Parathyroid adenoma (tissue), 2 donors: ENCODE measurements at regions not wholly inside any gene's neighbourhood (a gene's known extent, or its start where the extent isn't known, plus 50 kb on each side); places are given as distances from the start of the nearest gene placed in this dataset.

Source experiments
- H2AFZ ChIP-seq: fragments of 300-600 bp; sonication (generic); one replicate; pipeline ENCODE4 v1.7.0; 2017; ENCODE audit warnings: antibody characterized with exemption, mild to moderate bottlenecking
- H3K27ac ChIP-seq: fragments of 300-600 bp; sonication (generic); one replicate; pipeline ENCODE4 v1.7.0; 2017
- H3K27me3 ChIP-seq: fragments of 300-600 bp; sonication (generic); one replicate; pipeline ENCODE4 v1.7.0; 2017; ENCODE audit warnings: low read length; ENCODE audit not compliant: control insufficient read depth, insufficient read depth
- H3K36me3 ChIP-seq: fragments of 300-600 bp; sonication (generic); one replicate; pipeline ENCODE4 v1.7.0; 2017; ENCODE audit warnings: low read length; ENCODE audit not compliant: control insufficient read depth, insufficient read depth
- H3K4me1 ChIP-seq: fragments of 300-600 bp; sonication (generic); one replicate; pipeline ENCODE4 v1.7.0; 2017; ENCODE audit warnings: control low read depth
- H3K4me2 ChIP-seq: fragments of 300-600 bp; sonication (generic); one replicate; pipeline ENCODE4 v1.7.0; 2017; ENCODE audit warnings: low read length
- H3K4me3 ChIP-seq: fragments of 300-600 bp; sonication (generic); one replicate; pipeline ENCODE4 v1.7.0; 2017; ENCODE audit warnings: low read depth, low read length
- H3K79me2 ChIP-seq: fragments of 300-600 bp; sonication (generic); one replicate; pipeline ENCODE4 v1.7.0; 2017; ENCODE audit warnings: control low read depth
- H3K9ac ChIP-seq: fragments of 300-600 bp; sonication (generic); one replicate; pipeline ENCODE4 v1.7.0; 2017; ENCODE audit warnings: mild to moderate bottlenecking
- H3K9me3 ChIP-seq: fragments of 300-600 bp; sonication (generic); one replicate; pipeline ENCODE4 v1.7.0; 2017; ENCODE audit warnings: low read length; ENCODE audit not compliant: control insufficient read depth
- TF ChIP-seq, protein P1 (sequence below): fragments of 300-600 bp; sonication (generic); IDR thresholded peaks from one replicate; pipeline ENCODE4 v1.7.0; 2017; ENCODE audit warnings: antibody characterized with exemption, mild to moderate bottlenecking
- donor health status: primary hyperparathyroidism.

DNA sequence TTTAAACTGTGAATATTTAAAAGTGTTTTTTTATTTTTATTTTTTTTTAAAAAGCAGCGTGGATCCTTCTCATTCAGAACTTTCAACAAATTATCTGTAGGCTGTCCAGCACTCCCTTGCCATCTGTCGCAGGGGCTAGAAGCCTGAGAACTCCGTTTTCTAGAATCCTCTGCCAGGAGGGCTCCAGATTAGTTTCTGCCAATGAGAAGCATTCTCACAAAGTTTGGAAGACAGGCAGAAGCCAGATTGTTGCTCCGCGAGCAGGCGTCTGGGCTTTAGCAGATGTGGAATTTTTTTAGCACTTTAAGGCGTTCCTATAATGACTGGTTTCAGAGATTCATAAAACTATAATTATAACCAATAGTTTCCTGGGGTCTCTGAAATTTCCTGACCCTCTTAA is 220.9 kb upstream of the KIAA1217 start:
- no peaks in the 10 kb centered on the region for H3K27me3 ChIP-seq
- H3K4me3 ChIP-seq = no peak overlapping the region
- no peaks in the 10 kb centered on the region for H3K36me3 ChIP-seq
- H3K4me1 ChIP-seq = no peaks in the 10 kb centered on the region
- H3K9ac ChIP-seq = no peak overlapping the region
- H3K27ac ChIP-seq = no peak overlapping the region
- no peaks in the 10 kb centered on the region for H3K79me2 ChIP-seq
- H3K4me2 ChIP-seq = no peak overlapping the region
- TF ChIP-seq, protein P1, sequence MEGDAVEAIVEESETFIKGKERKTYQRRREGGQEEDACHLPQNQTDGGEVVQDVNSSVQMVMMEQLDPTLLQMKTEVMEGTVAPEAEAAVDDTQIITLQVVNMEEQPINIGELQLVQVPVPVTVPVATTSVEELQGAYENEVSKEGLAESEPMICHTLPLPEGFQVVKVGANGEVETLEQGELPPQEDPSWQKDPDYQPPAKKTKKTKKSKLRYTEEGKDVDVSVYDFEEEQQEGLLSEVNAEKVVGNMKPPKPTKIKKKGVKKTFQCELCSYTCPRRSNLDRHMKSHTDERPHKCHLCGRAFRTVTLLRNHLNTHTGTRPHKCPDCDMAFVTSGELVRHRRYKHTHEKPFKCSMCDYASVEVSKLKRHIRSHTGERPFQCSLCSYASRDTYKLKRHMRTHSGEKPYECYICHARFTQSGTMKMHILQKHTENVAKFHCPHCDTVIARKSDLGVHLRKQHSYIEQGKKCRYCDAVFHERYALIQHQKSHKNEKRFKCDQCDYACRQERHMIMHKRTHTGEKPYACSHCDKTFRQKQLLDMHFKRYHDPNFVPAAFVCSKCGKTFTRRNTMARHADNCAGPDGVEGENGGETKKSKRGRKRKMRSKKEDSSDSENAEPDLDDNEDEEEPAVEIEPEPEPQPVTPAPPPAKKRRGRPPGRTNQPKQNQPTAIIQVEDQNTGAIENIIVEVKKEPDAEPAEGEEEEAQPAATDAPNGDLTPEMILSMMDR = no peak
- no peak overlapping the region for H2AFZ ChIP-seq
- H3K9me3 ChIP-seq = no peaks in the 10 kb centered on the region

DNA sequence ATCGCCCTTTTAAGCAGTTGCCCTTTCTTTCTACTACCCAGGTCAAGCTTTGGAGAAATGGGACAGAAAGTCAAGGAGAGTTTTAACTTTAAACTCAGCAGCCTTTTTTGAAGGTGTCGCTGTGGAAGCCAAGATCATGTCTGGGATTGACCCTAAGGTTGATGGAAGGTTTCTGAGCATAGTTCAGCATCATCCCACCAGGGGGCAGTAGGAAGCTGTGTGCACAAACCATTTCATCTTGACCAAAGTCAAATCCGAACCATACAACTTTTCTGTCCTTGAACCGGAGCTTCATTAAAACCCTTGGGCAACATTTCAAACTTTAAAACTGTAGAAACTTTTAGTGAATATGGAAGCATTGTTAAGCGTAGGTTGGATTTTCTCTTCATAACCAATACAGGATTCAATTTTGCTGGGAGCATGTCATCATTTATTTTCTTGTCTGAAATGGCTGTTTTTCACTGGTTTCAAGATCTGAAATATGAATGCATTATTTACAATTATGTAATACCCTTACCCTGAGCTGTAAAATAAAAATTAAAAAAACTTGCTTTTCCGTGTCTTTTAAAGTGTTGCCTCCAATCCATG is 214.4 kb upstream of the KIAA1217 start:
- Histone ChIP-seq H3K9ac (no peak overlapping the region), H3K4me1 (no peaks in the 10 kb centered on the region), H3K27me3 (no peaks in the 10 kb centered on the region), H2AFZ (peak overlapping the region; percentile 6), H3K9me3 (no peaks in the 10 kb centered on the region), H3K4me2 (peak overlapping the region; percentile 30), H3K79me2 (no peaks in the 10 kb centered on the region), H3K4me3 (no peak overlapping the region), H3K27ac (no peak overlapping the region), H3K36me3 (no peaks in the 10 kb centered on the region)
- TF ChIP-seq, protein P1 = peak; percentile 95

DNA sequence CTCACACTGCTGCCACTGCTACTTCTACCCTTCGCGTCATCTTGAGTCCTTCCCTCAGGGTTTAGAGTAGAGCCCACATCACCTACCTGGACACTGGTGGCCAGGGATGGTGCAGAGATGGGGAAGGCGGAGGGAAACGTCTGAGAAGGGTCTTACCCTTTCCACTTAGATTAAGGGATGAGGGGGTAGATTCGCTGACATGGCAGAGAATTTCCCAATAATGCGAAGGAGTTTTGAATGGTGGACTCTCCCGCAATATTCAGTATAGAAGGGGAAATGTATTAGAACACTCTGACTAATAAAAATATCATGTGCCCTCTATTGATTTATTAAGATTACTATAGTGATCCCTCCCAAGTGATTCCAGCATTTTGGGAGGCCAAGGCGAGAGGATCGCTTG is 209.5 kb upstream of the KIAA1217 start:
- H3K4me2 ChIP-seq = no peak overlapping the region
- no peak overlapping the region for H2AFZ ChIP-seq
- H3K36me3 ChIP-seq = no peaks in the 10 kb centered on the region
- TF ChIP-seq, protein P1 = no peak
- no peak overlapping the region for H3K27ac ChIP-seq
- no peak overlapping the region for H3K4me3 ChIP-seq
- no peak overlapping the region for H3K9ac ChIP-seq
- no peaks in the 10 kb centered on the region for H3K9me3 ChIP-seq
- no peaks in the 10 kb centered on the region for H3K27me3 ChIP-seq
- no peaks in the 10 kb centered on the region for H3K4me1 ChIP-seq
- no peaks in the 10 kb centered on the region for H3K79me2 ChIP-seq

DNA sequence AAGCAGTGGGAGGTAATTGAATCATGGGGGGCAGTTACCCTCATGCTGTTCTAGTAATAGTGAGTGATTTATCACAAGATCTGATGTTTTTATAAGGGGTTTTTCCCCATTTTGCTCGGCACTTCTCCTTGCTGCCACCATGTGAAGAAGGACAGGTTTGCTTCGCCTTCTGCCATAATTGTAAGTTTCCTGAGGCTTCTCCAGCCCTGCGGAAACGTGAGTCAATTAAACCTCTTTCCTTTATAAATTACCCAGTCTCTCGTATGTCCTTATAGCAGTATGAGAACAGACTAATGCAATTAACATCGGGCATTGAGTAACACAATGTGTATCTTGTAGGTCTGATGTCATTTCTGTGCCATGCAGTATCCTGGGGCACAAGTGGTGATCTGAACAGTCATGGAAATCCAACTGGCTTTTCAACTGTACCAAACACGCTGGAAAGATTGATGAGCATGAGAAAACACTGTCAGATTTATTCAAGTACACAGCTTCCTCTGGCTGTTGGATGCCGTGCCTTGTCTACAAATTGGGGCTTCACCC is 208.6 kb upstream of the KIAA1217 start:
- no peak overlapping the region for H3K27ac ChIP-seq
- H3K4me2 ChIP-seq = no peak overlapping the region
- no peaks in the 10 kb centered on the region for H3K36me3 ChIP-seq
- H2AFZ ChIP-seq = no peak overlapping the region
- H3K27me3 ChIP-seq = no peaks in the 10 kb centered on the region
- H3K79me2 ChIP-seq = no peaks in the 10 kb centered on the region
- no peak overlapping the region for H3K9ac ChIP-seq
- H3K9me3 ChIP-seq = no peaks in the 10 kb centered on the region
- no peaks in the 10 kb centered on the region for H3K4me1 ChIP-seq
- TF ChIP-seq, protein P1 = no peak
- H3K4me3 ChIP-seq = no peak overlapping the region

DNA sequence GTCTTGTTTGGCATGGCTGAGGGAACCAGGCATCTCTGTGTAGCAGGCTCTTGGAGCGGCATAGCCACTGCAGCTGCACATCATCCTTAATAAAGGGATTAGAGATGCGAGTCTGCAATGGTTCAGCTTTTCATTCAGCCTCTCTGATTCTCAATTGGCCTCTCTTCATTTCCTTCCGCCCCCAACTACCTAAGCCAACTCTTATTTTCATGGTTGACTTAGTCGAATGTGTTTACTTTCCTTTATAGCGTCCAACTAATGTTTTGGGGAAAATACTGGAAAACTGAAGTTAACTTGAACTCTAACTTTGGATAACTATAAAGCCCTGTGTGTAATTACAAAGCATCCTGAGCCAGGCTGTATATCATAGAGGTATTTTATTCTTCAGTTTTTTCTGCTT is 202.2 kb upstream of the KIAA1217 start:
- Histone ChIP-seq H3K4me1 (peaks cover 2% of the 10 kb centered on the region), H3K4me2 (no peak overlapping the region), H3K9ac (no peak overlapping the region)

More for the DNA sequence above, 202.2 kb upstream of the KIAA1217 start:
- H2AFZ ChIP-seq = no peak overlapping the region
- H3K27me3 ChIP-seq = no peaks in the 10 kb centered on the region
- no peaks in the 10 kb centered on the region for H3K79me2 ChIP-seq
- H3K36me3 ChIP-seq = no peaks in the 10 kb centered on the region
- TF ChIP-seq, protein P1 = no peak
- H3K27ac ChIP-seq = no peak overlapping the region
- no peak overlapping the region for H3K4me3 ChIP-seq
- no peaks in the 10 kb centered on the region for H3K9me3 ChIP-seq
